ENCODE measurements at regions not wholly inside any gene's neighbourhood (a gene's known extent, or its start where the extent isn't known, plus 50 kb on each side); places are given as distances from the start of the nearest gene placed in this dataset.

GRCh38 chr12:46701356-46701755, 124.4 kb downstream of the SLC38A4 start:
- DNase-seq (peak in 2 of 5 donors; percentile 15 to 24), FAIRE-seq (no peak)
- intact Hi-C loops (cut with DNase I), result no loop called here
- Histone ChIP-seq H3K4me1 (ENCODE audit: control insufficient read depth in 2 of 3, insufficient read depth in 2 of 3, low read depth in 1 of 3, low read length in 3 of 3) (no peaks in the 10 kb centered on the region), H3K4me3 (ENCODE audit: low read length in 3 of 3) (no peak overlapping the region), H3K27me3 (ENCODE audit: control insufficient read depth, insufficient read depth, low read length) (no peaks in the 10 kb centered on the region), H3K27ac (ENCODE audit: low read depth in 2 of 2, low read length in 2 of 2) (no peak overlapping the region), H3K9me3 (ENCODE audit: control insufficient read depth in 2 of 3, insufficient read depth in 1 of 3, low read length in 3 of 3) (peaks cover 0 to 4% (median 0%) of the 10 kb centered on the region in 3 donors), H3K36me3 (ENCODE audit: control insufficient read depth in 2 of 3, insufficient read depth in 3 of 3, low read length in 3 of 3) (no peaks in the 10 kb centered on the region), H3K9ac (ENCODE audit: low read length in 3 of 3) (no peak overlapping the region)
- no peak for TF ChIP-seq CTCF (IDR thresholded peaks at IDR 0.05; ENCODE audit: borderline replicate concordance, extremely low read depth, insufficient read depth)

GRCh38 chr12:46699986-46700385, 125.8 kb downstream of the SLC38A4 start:
- Histone ChIP-seq H3K9ac (ENCODE audit: low read length in 3 of 3) (no peak overlapping the region), H3K27me3 (ENCODE audit: control insufficient read depth, insufficient read depth, low read length) (no peaks in the 10 kb centered on the region), H3K4me3 (ENCODE audit: low read length in 3 of 3) (no peak overlapping the region), H3K27ac (ENCODE audit: low read depth in 2 of 2, low read length in 2 of 2) (no peak overlapping the region), H3K4me1 (ENCODE audit: control insufficient read depth in 2 of 3, insufficient read depth in 2 of 3, low read depth in 1 of 3, low read length in 3 of 3) (no peaks in the 10 kb centered on the region), H3K9me3 (ENCODE audit: control insufficient read depth in 2 of 3, insufficient read depth in 1 of 3, low read length in 3 of 3) (peaks cover 0 to 4% (median 0%) of the 10 kb centered on the region in 3 donors), H3K36me3 (ENCODE audit: control insufficient read depth in 2 of 3, insufficient read depth in 3 of 3, low read length in 3 of 3) (no peaks in the 10 kb centered on the region)
- intact Hi-C loops (cut with DNase I), result no loop called here
- TF ChIP-seq CTCF (IDR thresholded peaks at IDR 0.05; ENCODE audit: borderline replicate concordance, extremely low read depth, insufficient read depth), result no peak
- FAIRE-seq (no peak), DNase-seq (no peak)

- Histone ChIP-seq H3K4me1 (ENCODE audit: control insufficient read depth in 2 of 3, insufficient read depth in 2 of 3, low read depth in 1 of 3, low read length in 3 of 3) (no peaks in the 10 kb centered on the region), H3K36me3 (ENCODE audit: control insufficient read depth in 2 of 3, insufficient read depth in 3 of 3, low read length in 3 of 3) (no peaks in the 10 kb centered on the region), H3K4me3 (ENCODE audit: low read length in 3 of 3) (no peak overlapping the region), H3K9me3 (ENCODE audit: control insufficient read depth in 2 of 3, insufficient read depth in 1 of 3, low read length in 3 of 3) (peaks cover 0 to 4% (median 0%) of the 10 kb centered on the region in 3 donors), H3K27me3 (ENCODE audit: control insufficient read depth, insufficient read depth, low read length) (no peaks in the 10 kb centered on the region), H3K9ac (ENCODE audit: low read length in 3 of 3) (no peak overlapping the region), H3K27ac (ENCODE audit: low read depth in 2 of 2, low read length in 2 of 2) (no peak overlapping the region)
- DNase-seq, result no peak
- no peak for FAIRE-seq
- intact Hi-C loops (cut with DNase I), result no loop called here
- TF ChIP-seq CTCF (IDR thresholded peaks at IDR 0.05; ENCODE audit: borderline replicate concordance, extremely low read depth, insufficient read depth), result no peak
Measured at GRCh38 chr12:46698003-46698402, 127.8 kb downstream of the SLC38A4 start.

GRCh38 chr12:46693518-46693917, 132.3 kb downstream of the SLC38A4 start:
- DNase-seq (no peak), FAIRE-seq (no peak)
- no peaks in the 10 kb centered on the region for H3K36me3 ChIP-seq (ENCODE audit: control insufficient read depth in 2 of 3, insufficient read depth in 3 of 3, low read length in 3 of 3)
- no peak for TF ChIP-seq CTCF (IDR thresholded peaks at IDR 0.05; ENCODE audit: borderline replicate concordance, extremely low read depth, insufficient read depth)
- intact Hi-C loops (cut with DNase I), result no loop called here
- no peak overlapping the region for H3K9ac ChIP-seq (ENCODE audit: low read length in 3 of 3)
- no peak overlapping the region for H3K27ac ChIP-seq (ENCODE audit: low read depth in 2 of 2, low read length in 2 of 2)
- H3K27me3 ChIP-seq (ENCODE audit: control insufficient read depth, insufficient read depth, low read length), result no peaks in the 10 kb centered on the region
- H3K4me1 ChIP-seq (ENCODE audit: control insufficient read depth in 2 of 3, insufficient read depth in 2 of 3, low read depth in 1 of 3, low read length in 3 of 3), result no peaks in the 10 kb centered on the region
- H3K4me3 ChIP-seq (ENCODE audit: low read length in 3 of 3), result no peak overlapping the region
- H3K9me3 ChIP-seq (ENCODE audit: control insufficient read depth in 2 of 3, insufficient read depth in 1 of 3, low read length in 3 of 3), result peaks cover 0 to 4% (median 0%) of the 10 kb centered on the region in 3 donors

Data from kidney (tissue), 13 donors.